GM12873 (cell line): ENCODE measurements at regions not wholly inside any gene's neighbourhood (a gene's known extent, or its start where the extent isn't known, plus 50 kb on each side); places are given as distances from the start of the nearest gene placed in this dataset.

ENCODE experiments used
- TF ChIP-seq, protein P1 (sequence below): IDR thresholded peaks from 2 replicates; pipeline ENCODE4 v1.5.1; 2012; ENCODE audit warnings: low read depth, mild to moderate bottlenecking, moderate library complexity, low read length, control low read depth; ENCODE audit not compliant: insufficient read depth; ENCODE audit errors: missing control alignments

DNA sequence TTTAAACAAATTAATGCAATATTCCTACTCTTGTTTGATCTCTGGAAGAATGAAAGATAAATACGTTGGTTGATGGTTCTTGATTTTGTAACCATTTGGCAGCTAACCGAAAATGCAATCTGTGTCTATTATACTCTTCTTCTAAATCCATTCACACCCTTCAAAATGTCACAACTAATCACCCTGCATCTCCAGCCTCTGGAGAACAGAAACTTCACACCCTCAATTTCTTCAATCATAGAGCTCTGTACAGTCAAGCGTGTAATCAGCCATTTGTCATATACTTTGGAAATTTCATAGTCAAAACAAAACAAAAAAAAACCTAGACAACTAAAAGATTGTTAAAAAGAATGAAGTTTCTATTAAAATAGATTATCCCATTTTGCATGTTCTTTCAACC, 1482.3 kb upstream of the LRRTM1 start:
- TF ChIP-seq, protein P1, sequence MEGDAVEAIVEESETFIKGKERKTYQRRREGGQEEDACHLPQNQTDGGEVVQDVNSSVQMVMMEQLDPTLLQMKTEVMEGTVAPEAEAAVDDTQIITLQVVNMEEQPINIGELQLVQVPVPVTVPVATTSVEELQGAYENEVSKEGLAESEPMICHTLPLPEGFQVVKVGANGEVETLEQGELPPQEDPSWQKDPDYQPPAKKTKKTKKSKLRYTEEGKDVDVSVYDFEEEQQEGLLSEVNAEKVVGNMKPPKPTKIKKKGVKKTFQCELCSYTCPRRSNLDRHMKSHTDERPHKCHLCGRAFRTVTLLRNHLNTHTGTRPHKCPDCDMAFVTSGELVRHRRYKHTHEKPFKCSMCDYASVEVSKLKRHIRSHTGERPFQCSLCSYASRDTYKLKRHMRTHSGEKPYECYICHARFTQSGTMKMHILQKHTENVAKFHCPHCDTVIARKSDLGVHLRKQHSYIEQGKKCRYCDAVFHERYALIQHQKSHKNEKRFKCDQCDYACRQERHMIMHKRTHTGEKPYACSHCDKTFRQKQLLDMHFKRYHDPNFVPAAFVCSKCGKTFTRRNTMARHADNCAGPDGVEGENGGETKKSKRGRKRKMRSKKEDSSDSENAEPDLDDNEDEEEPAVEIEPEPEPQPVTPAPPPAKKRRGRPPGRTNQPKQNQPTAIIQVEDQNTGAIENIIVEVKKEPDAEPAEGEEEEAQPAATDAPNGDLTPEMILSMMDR, result no peak

DNA sequence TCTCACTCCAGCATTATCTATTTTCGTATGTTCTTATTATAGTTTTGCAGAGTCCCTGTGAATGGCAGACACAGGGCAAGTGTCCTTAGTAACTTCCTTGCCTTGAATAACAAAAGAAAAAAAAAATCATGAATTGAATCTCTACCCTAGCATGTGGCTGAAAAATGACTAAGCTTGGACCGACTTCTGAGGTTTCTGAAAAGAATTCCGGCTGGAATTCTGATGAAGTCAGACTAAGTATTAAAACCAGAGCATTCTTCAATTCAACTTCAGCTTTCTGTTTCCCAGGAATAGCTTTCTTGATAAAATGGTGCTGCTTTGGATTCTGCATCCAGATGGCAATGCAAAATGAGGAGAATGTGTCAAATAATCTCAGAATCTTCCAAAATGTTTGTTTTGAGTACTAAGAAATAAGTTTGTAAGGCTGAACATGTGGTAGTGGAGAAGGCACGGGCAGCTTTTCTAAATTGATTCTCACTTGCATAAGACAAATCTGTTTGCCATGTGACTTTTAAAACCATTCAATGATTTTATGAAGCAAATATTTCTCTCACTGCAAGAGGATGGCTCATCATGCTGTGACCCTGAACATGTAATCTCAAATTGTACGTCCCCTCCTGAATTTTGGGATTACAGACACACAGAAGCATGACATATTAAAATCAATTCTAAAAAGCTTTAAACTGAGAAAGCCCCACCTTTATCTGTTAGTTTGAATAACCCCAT, 1462.8 kb upstream of the LRRTM1 start:
- TF ChIP-seq, protein P1, result no peak

DNA sequence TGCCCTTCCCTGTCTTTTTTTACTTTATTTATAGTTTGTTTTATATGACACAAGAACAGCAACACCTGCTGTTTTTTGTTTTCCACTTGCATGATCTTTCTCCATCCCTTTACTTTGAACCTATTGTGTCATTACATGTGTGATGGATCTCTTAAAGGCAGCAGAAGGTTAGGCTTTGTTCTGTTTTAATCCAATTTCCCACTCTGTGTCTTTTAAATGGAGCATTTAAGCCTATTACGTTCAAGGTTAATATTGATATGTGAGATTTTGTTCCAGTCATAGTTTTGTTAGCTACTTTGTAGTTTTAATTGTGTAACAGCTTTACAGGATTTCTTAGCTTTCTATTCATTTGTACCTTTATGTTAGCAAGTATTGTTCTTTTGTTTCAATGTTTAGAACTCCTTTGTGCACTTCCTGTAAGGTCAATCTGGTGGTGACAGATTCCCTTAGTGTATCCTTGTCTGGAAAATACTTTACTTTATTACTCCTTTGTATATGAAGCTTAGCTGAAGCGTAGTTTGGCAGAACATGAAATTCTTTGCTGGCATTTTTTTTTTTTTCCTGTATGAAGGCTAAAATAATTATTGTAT, 1443.0 kb upstream of the LRRTM1 start:
- TF ChIP-seq, protein P1, result no peak

DNA sequence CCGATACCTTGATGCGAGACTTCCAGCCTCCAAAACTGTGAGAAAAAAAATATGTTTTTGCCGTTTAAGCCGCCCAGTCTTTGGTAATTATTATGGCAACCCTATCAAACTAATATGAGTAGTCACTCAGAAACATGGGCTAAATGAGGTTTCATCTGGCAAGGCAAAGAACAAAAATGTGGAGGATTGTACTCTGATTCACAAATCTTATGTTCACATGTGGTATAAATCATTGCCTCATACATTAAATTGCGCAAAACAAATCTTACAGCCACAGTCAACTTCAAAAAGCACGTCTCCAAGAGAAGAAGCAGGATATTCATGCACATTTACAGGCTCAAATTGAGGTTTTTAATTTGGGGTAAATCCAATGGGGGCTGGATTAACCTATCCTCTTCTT, 1435.4 kb upstream of the LRRTM1 start:
- TF ChIP-seq, protein P1, result no peak

DNA sequence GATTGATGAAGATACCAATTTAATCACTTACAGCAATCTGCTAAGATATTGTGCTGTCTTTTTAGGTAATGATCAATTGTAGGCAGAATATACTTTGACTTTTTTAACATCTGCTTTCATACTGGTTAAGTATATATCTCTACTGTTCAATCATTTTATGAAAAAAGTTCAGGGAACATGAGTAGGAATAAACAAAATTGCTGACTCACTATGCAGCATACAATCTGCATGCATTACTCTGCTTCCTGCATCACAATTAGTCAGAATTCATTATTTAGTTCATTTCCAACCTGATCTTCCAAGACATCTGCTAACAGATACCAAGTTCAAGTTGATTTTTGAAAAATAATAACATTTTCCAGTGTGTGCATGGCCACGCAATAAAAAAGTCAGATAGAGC, 1430.4 kb upstream of the LRRTM1 start:
- TF ChIP-seq, protein P1, result no peak

DNA sequence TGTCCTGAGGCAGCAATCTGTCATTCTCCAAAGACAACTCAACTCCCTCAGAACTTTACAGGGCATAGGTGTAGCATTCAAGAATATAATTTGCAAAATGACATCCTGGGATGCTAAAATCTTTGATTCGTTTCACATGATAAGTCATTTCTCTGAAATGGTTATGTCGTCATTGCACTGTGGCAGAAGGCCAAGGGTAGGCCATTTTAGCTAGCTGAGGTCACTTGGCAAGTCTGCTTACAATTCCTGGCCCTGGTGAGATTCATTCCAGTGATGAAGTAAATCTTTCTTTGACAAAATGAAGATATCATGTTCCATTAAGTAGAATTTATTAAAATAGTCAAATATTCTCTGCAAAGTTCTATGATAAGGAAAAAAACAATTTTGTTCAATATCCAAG, 1410.3 kb upstream of the LRRTM1 start:
- TF ChIP-seq, protein P1, result no peak

DNA sequence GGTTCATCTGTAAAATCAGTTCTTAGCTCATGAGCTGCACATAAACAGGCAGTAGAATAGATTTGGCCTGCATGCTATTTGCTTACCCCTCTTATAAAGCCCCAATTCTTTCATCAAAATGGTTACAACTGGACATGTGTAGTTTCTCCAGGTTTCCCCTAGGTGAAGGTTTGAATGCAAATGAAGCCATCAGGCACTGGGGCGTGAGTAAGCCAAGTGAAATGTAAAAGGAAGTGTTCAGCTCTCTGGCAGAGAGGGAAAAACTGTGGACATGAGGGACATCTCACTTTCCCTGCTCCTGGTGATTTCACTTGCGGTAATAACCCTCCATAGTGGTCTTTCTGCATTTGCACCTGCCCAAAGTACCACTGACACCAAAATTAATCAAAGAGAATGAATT, 1402.3 kb upstream of the LRRTM1 start:
- TF ChIP-seq, protein P1, result no peak
